ENCODE measurements at regions not wholly inside any gene's neighbourhood (a gene's known extent, or its start where the extent isn't known, plus 50 kb on each side); places are given as distances from the start of the nearest gene placed in this dataset.

DNA sequence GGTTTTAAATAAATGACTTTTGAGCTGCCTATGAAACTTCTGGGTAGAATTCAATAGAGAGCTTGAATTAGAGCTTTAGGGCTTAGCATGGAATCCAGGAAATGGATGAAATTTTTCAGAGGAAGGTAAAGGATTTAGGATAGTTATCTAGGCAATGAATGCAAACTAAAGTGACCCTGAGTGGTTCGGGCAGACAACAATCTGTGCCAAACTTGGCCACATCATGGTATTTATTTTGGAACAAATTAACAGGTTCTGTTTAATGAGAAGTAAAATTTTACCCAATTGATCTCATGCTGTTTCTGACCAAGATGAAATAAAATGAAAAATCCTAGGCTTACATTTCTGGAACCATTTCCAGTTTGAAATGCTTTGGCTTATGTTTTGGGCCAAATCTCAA, 934.4 kb downstream of the MAT2B start:
- TF ChIP-seq ARNTL (CRISPR knock-in tag; IDR thresholded peaks at IDR 0.05; ENCODE audit: borderline replicate concordance, low read depth) (no peak), PPARA (CRISPR knock-in tag; IDR thresholded peaks at IDR 0.05; ENCODE audit: borderline replicate concordance) (no peak), RARB (CRISPR knock-in tag; IDR thresholded peaks at IDR 0.05) (no peak), ZNF70 (CRISPR knock-in tag; IDR thresholded peaks at IDR 0.05) (no peak), ISL1 (CRISPR knock-in tag; IDR thresholded peaks at IDR 0.05) (no peak), ESRRG (CRISPR knock-in tag; IDR thresholded peaks at IDR 0.05) (no peak), OSR1 (CRISPR knock-in tag; IDR thresholded peaks at IDR 0.05) (no peak), ZNF565 (CRISPR knock-in tag; conservative IDR thresholded peaks at IDR 0.05; ENCODE audit: low read depth) (no peak), CSDC2 (CRISPR knock-in tag; IDR thresholded peaks at IDR 0.05) (no peak), TOX (CRISPR knock-in tag; IDR thresholded peaks at IDR 0.05; ENCODE audit: borderline replicate concordance) (no peak), ZC3H10 (CRISPR knock-in tag; IDR thresholded peaks at IDR 0.05) (no peak)
- ATAC-seq: no peak

DNA sequence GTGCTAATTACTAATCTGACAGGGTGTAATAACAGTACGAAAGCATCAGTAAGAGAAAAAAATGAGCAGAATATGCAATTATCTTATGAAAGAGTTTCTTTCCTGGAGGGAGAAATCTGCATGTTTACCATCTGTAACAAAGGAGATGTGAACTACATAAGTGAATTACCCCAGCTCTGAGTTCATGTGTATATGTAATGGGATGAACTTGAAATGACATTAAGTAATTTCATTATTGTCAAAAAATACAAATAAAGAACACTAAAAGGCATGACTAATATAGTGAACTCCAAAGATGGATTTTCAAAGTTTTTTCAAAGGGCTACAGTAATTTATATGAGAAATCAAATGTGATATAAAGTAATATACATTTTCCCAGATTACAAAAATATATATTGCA, 944.0 kb downstream of the MAT2B start:
- TF ChIP-seq, protein P1, sequence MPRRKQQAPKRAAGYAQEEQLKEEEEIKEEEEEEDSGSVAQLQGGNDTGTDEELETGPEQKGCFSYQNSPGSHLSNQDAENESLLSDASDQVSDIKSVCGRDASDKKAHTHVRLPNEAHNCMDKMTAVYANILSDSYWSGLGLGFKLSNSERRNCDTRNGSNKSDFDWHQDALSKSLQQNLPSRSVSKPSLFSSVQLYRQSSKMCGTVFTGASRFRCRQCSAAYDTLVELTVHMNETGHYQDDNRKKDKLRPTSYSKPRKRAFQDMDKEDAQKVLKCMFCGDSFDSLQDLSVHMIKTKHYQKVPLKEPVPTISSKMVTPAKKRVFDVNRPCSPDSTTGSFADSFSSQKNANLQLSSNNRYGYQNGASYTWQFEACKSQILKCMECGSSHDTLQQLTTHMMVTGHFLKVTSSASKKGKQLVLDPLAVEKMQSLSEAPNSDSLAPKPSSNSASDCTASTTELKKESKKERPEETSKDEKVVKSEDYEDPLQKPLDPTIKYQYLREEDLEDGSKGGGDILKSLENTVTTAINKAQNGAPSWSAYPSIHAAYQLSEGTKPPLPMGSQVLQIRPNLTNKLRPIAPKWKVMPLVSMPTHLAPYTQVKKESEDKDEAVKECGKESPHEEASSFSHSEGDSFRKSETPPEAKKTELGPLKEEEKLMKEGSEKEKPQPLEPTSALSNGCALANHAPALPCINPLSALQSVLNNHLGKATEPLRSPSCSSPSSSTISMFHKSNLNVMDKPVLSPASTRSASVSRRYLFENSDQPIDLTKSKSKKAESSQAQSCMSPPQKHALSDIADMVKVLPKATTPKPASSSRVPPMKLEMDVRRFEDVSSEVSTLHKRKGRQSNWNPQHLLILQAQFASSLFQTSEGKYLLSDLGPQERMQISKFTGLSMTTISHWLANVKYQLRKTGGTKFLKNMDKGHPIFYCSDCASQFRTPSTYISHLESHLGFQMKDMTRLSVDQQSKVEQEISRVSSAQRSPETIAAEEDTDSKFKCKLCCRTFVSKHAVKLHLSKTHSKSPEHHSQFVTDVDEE (CRISPR knock-in tag; IDR thresholded peaks at IDR 0.05): 0 out of 2 replicates have a peak, but pooled peaks have one; percentile 6
- peak; percentile 67; the same call in 1 of the 2 replicates for TF ChIP-seq TCF4 (CRISPR knock-in tag; IDR thresholded peaks at IDR 0.05; ENCODE audit: borderline replicate concordance)
- no peak for TF ChIP-seq GLIS3 (CRISPR knock-in tag; IDR thresholded peaks at IDR 0.05)
- no peak for TF ChIP-seq ZNF565 (CRISPR knock-in tag; conservative IDR thresholded peaks at IDR 0.05; ENCODE audit: low read depth)
- TF ChIP-seq, protein P2, sequence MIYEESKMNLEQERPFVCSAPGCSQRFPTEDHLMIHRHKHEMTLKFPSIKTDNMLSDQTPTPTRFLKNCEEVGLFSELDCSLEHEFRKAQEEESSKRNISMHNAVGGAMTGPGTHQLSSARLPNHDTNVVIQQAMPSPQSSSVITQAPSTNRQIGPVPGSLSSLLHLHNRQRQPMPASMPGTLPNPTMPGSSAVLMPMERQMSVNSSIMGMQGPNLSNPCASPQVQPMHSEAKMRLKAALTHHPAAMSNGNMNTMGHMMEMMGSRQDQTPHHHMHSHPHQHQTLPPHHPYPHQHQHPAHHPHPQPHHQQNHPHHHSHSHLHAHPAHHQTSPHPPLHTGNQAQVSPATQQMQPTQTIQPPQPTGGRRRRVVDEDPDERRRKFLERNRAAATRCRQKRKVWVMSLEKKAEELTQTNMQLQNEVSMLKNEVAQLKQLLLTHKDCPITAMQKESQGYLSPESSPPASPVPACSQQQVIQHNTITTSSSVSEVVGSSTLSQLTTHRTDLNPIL (CRISPR knock-in tag; IDR thresholded peaks at IDR 0.05; ENCODE audit: low read depth): peak; percentile 34; the same call in 1 of the 2 replicates
- no peak for TF ChIP-seq ESRRG (CRISPR knock-in tag; IDR thresholded peaks at IDR 0.05)
- peak; percentile 87 for TF ChIP-seq ISL1 (CRISPR knock-in tag; IDR thresholded peaks at IDR 0.05)
- TF ChIP-seq, protein P3, sequence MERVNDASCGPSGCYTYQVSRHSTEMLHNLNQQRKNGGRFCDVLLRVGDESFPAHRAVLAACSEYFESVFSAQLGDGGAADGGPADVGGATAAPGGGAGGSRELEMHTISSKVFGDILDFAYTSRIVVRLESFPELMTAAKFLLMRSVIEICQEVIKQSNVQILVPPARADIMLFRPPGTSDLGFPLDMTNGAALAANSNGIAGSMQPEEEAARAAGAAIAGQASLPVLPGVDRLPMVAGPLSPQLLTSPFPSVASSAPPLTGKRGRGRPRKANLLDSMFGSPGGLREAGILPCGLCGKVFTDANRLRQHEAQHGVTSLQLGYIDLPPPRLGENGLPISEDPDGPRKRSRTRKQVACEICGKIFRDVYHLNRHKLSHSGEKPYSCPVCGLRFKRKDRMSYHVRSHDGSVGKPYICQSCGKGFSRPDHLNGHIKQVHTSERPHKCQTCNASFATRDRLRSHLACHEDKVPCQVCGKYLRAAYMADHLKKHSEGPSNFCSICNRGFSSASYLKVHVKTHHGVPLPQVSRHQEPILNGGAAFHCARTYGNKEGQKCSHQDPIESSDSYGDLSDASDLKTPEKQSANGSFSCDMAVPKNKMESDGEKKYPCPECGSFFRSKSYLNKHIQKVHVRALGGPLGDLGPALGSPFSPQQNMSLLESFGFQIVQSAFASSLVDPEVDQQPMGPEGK (CRISPR knock-in tag; IDR thresholded peaks at IDR 0.05; ENCODE audit: borderline replicate concordance): 0 out of 2 replicates have a peak, but pooled peaks have one; percentile 14
- peak; percentile 66 for TF ChIP-seq ZC3H10 (CRISPR knock-in tag; IDR thresholded peaks at IDR 0.05)
- TF ChIP-seq ARNTL (CRISPR knock-in tag; IDR thresholded peaks at IDR 0.05; ENCODE audit: borderline replicate concordance, low read depth): no peak
- ATAC-seq: peak; percentile 53; the same call in 1 of the 3 replicates

DNA sequence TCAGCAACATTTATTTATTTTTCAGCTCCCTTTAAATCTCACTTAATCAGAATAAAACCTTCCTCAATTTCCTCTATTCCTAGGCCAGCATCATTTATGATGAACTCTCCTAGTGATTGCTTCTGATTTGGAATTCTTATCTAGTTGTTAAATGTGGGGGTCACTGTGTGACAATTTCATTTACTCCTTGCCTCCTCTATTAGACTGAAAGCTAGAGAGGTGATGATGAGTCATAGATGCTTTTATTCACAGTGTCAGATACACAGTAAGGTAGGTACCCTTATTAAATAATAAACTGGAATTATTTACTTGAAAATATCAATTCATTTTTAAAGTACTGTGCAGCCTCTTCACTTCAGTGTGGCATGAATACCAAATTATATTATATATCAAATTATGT, 960.6 kb downstream of the MAT2B start:
- ATAC-seq: no peak
- TF ChIP-seq SNAI2 (CRISPR knock-in tag; IDR thresholded peaks at IDR 0.05) (no peak), ZNF70 (CRISPR knock-in tag; IDR thresholded peaks at IDR 0.05) (no peak), ZFP30 (CRISPR knock-in tag; IDR thresholded peaks at IDR 0.05) (no peak), ESRRG (CRISPR knock-in tag; IDR thresholded peaks at IDR 0.05) (no peak), GLIS3 (CRISPR knock-in tag; IDR thresholded peaks at IDR 0.05) (no peak), PPARA (CRISPR knock-in tag; IDR thresholded peaks at IDR 0.05; ENCODE audit: borderline replicate concordance) (no peak), BACH2 (CRISPR knock-in tag; IDR thresholded peaks at IDR 0.05; ENCODE audit: borderline replicate concordance) (no peak), ZFP3 (CRISPR knock-in tag; IDR thresholded peaks at IDR 0.05) (no peak), ARNTL (CRISPR knock-in tag; IDR thresholded peaks at IDR 0.05; ENCODE audit: borderline replicate concordance, low read depth) (no peak), ZNF565 (CRISPR knock-in tag; conservative IDR thresholded peaks at IDR 0.05; ENCODE audit: low read depth) (no peak), TOX (CRISPR knock-in tag; IDR thresholded peaks at IDR 0.05; ENCODE audit: borderline replicate concordance) (no peak), ISL1 (CRISPR knock-in tag; IDR thresholded peaks at IDR 0.05) (no peak)
- TF ChIP-seq, protein P2 (CRISPR knock-in tag; IDR thresholded peaks at IDR 0.05; ENCODE audit: low read depth): no peak
- TF ChIP-seq, protein P1 (CRISPR knock-in tag; IDR thresholded peaks at IDR 0.05): no peak
- TF ChIP-seq, protein P4, sequence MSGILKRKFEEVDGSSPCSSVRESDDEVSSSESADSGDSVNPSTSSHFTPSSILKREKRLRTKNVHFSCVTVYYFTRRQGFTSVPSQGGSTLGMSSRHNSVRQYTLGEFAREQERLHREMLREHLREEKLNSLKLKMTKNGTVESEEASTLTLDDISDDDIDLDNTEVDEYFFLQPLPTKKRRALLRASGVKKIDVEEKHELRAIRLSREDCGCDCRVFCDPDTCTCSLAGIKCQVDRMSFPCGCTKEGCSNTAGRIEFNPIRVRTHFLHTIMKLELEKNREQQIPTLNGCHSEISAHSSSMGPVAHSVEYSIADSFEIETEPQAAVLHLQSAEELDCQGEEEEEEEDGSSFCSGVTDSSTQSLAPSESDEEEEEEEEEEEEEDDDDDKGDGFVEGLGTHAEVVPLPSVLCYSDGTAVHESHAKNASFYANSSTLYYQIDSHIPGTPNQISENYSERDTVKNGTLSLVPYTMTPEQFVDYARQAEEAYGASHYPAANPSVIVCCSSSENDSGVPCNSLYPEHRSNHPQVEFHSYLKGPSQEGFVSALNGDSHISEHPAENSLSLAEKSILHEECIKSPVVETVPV (CRISPR knock-in tag; IDR thresholded peaks at IDR 0.05): no peak
- TF ChIP-seq, protein P5, sequence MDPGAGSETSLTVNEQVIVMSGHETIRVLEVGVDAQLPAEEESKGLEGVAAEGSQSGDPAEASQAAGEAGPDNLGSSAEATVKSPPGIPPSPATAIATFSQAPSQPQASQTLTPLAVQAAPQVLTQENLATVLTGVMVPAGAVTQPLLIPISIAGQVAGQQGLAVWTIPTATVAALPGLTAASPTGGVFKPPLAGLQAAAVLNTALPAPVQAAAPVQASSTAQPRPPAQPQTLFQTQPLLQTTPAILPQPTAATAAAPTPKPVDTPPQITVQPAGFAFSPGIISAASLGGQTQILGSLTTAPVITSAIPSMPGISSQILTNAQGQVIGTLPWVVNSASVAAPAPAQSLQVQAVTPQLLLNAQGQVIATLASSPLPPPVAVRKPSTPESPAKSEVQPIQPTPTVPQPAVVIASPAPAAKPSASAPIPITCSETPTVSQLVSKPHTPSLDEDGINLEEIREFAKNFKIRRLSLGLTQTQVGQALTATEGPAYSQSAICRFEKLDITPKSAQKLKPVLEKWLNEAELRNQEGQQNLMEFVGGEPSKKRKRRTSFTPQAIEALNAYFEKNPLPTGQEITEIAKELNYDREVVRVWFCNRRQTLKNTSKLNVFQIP (CRISPR knock-in tag; IDR thresholded peaks at IDR 0.05; ENCODE audit: borderline replicate concordance, low read depth): no peak

Data from SK-N-SH treated with all-trans-retinoic acid at 6 μM for 48 hours (cell line).